ENCODE measurements at regions not wholly inside any gene's neighbourhood (a gene's known extent, or its start where the extent isn't known, plus 50 kb on each side); places are given as distances from the start of the nearest gene placed in this dataset.
A peak's percentile ranks its signal among the peaks of the same experiment; 100 is the strongest.

DNA sequence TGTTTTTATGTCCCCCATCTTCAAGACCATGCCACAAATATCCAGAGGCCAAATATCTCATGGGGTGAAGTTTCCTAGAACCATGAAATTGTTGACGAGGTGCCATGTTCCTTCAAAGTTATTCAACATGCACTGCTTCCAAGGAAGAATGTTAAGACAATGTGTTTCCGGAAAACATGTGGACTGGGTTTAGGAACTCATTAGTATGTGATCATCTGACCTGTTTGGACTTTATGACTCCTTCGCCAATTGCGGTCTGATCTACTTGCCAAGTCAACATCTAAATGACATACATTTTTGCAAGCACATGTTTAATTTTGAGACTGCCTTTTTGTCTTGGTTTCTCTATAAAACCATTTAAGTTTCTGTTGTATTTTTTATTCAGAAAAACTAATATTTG lies 234.8 kb downstream of the MAF start:
- DNase-seq, result no peak

DNA sequence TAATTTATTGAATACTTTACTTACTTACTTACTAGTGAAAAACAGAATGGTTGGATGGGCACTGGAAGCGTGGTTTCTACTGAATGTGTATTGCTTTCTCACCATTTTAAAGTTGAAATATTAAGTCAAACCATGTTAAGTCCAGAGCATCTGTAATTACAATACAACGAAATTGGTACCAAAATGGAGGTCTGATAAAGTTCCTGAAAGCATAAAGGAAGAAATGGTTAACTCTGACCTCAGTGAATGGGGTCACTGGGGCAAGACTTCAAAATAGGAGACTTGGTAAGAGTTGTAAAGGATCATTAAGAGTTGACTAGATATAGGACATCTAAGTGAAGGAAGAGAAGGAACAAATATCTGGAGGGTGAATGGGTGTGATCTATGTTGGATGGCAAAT lies 237.1 kb downstream of the MAF start:
- DNase-seq, result no peak

DNA sequence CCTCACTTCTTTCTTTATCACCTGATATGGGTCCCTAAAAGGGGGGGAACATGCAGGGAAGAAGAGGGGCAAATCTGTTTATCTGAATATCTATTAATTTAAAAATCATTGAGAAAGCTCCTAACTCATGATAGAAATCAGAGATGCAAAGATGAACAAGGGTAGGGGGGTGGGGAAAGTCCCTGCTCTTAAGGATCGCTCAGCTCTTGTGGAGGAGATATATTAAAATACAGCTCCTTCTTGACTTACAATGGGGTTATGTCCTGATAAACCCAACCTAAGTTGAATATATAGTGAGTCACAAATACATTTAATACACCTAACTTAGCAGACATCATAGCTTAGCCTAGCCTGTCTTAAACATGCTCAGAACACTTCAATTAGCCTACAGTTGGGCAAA lies 237.5 kb downstream of the MAF start:
- no peak for DNase-seq

DNA sequence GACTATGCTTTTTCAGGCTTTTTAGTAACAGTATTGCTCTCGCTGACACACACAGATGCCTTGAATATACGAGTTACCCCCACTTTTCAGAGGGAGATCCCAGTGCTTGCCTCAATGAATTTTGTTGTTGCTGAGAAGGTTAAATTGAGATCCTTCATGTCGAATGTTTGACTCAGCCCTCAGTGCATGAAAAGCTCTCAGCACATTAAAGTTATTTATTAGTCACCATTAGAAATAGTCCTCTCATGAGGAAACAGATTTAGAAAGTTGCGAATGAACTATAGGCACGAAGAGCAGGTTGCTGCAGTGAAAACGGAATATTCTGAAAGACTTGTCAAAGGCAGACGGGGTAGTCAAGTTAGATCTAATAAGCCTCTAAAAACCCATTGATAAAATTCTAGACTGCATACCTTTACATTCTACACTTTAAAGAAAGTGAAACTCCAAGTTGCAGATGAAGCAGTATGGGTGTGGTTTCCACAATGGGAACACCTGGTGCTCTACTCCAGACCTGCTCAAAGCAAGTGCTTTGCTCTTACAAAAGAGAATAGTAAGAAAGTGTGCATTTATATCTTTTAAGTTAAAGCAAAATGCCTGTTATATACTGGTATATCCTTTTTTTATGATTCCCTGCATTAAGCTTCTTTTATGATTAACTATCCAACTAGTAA lies 238.1 kb downstream of the MAF start:
- DNase-seq, result peak; percentile 28

DNA sequence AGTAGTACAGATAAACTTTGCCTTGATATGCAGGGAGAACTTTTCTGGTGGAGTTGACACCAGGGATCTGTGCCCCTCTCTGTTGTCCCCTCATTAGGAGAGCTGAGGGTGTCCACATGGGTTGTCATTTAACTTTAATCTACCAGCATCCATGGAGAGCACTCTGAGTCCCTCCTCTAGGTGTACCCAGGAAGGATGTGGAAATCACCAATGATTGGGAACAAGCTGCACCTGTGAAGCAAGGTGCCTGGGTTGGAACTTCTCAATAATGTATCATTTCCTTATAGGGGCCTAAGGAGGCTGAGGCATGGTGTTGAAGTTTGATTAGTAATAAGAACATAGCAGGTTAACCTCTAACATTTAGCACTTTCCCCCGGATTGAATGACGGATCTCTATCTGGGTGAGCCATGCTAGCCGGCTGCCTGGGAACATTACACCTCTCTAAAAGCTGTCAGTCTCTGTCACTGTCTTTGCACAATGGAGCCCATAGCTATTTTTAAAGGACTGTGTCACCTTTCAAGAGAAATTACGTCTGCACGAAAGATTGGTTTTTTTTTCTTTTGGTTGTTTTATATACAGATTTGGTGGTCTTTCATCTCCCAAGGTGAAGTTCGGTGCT lies 239.3 kb downstream of the MAF start:
- no peak for DNase-seq

DNA sequence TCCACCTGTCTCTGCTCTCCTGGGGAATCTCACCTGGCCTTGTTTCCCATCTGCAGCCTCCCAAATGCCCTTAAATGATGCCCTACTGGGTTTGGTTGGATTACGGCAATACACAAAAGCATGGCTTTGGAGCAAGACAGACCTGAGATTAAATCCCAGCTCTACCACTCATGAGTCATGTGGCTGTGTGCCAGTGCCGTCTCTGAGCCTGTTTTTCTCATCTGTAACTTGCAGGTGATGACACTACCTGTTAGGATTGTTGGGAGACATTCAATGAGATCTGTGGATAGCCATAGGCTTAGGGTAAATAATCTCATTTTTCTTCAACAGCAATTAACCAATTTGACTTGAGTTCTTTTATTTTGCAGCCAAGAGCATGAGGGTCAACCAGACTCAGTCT lies 240.3 kb downstream of the MAF start:
- DNase-seq, result no peak

DNA sequence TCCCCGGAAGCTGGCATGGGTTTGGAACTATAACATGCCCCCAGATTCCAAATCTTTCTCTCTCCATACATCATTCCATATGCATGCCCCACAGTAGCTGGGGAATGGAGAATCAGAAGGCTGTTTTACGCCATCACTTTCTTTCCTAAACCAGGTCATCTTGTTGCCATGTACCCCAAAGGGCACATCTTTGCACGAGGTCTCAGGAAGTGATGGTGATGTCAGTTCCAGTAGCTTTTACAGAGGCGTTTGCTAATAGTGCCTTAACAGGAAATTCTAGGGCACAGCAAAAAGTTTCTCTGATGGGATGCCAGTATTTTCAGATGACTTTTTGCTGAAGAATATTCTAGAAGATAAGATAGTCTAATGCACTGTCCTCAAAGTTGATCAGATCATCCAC lies 241.5 kb downstream of the MAF start:
- DNase-seq, result no peak

DNA sequence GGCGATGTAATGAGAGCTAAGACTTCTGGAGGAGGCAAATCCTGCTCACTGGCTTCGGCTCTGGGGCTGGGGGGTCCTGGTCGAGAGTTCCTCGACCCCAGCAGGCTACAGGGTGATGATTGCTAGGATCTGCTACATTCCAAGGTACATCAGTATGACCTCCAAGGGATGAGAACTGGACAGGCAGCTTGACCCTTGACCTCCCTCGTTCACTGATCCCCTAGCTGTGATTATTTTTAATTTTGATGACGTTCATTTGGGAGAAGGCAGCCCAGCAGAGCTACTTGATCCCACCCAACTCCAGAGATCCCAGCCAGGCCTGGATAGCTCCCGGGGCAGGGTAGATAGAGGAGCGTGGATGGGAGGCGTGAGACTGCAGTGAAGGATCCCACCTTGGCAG lies 242.3 kb downstream of the MAF start:
- no peak for DNase-seq

DNA sequence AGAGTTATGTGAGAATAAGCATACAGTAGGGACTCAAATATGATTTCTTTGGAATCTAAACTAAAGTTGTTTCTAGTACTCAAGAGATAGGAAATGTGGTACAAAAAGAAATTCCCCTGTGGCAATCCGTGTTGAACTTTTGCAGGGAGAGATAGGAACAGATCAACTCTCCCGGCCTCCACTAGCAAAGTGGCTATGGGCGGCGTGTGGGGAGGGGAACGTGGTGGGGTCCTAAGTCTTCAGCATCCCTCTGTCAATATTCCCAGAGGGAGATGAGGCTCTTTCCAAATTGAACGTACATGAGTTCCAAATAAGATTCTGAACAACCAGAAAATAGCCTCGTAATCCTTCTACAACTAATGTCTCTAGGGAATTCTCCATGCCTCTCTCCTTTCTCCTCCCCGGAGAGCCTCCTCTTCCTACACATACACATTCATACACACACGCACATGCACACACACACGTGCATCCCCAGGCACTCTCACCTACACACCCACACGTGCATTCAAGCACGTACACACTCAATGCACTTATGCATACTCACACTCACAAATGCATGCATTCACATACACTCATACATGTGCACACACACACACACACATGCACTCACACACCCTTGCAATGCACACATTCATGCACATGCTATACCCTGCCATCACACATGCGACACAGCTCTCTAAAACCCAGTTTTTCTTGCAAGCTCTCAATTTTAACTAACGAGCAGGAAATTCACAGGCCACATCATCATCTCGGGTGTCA lies 244.8 kb downstream of the MAF start:
- no peak for DNase-seq

DNA sequence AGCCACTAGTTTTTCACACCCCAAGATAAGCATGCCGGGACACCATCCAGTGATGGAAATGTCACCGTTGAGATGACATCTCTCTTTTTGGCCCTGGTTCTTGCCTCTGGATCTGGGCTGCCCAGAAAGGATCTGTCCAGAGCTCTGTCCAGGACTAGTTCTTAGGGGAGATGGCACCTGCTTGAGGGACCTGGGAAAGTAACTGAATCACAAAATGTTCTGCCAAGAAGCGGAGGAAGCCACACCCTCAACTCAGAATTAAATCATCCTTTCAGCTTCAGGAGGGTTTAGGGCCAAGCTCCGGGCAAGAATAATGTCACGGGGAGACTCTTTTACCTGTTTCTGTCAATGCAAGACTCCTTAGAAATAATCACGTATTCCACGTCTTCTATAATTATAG lies 248.6 kb downstream of the MAF start:
- no peak for DNase-seq

DNA sequence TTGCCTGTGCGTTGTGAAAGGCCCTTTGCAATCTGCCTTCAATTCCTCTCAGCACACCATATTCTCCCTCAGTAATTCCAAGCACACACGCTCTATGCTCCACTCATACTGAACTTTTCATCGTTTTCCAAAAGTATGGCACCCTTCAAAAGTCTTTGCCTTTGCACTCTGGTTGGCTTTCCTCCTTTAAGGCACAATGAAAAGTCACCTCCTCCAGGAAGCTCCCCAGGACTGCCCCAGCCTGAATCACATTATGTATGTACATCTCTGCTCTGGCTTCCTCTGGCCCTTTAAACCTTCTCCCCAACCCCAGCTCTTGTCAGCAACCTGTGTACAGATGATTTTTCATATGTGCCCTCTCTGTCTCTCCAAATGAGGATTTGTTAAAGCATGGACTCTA lies 250.7 kb downstream of the MAF start:
- DNase-seq, result no peak

DNA sequence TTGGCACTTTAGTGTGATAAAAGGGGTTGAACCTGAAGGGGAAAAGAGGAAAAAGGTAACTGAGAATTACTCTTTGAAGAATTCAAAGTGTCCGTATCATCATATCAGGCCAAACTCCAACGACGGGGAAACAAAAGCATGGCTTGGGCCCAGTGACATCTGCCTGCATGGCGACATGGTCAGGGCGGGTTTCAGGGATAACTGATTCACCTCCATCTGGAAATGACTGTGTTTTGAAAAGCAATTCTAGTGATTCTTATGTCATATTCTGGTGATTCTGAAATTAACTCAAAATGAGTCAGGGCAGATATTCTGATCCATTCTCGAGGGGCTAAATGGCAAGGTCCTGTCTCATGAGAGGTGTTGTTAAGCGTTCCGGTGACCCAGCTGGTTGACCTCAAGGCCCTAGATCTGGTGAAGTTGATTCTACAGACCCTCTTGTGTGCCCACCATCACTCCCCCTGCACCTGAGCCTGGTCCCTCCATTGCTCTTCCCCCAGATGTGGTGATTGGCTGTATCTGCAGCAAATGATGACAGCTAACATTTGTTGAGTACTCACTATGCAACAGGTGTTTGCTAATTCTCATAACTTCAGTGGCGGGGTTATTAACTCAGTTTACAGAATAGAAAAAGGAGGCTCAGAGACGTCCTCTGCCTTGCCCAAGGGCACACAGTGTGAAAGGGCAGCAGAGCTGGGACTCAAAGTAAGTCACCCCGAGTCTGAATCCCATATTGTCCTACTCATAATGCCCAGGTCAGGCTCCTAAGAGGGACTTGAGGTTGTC lies 251.8 kb downstream of the MAF start:
- DNase-seq, result no peak

DNA sequence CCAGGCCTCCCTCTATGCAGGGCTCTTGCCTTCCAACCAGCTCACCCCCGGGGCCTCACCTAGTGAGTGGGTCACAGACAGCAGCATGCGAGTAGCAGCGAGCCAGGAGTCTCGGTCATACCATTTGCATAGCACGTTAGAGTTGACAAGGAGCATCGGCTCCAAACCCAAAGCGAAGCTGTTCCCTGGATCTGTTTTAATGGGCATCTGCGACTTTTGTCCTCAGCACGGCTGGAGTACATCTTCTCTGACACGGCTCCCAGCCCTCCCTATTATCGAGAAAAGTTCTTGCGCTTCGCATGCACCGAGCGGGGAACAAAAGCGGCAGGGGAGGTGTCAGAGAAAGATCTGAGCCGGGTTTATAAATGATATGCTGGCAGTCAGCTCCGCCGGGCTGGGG lies 253.3 kb downstream of the MAF start:
- no peak for DNase-seq

DNA sequence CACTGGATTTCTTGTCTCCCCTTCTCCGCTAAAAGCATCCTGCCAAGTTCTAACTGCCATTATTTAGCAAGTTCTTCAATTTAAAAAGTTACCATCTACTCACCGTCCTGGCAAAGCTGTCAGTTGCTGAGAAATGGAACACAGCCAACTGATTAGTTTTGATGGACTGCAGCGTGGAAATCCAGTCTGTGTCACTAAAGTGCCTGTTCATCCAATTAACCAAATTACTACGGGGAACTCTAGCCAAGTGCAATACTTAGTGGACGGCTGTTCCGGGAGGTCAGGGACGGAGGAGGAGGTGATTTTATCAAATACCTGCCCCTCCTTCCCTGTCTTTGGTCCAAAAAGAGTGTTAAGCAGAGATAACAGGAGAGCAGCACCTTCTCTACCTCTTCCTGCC lies 260.7 kb downstream of the MAF start:
- DNase-seq, result no peak

DNA sequence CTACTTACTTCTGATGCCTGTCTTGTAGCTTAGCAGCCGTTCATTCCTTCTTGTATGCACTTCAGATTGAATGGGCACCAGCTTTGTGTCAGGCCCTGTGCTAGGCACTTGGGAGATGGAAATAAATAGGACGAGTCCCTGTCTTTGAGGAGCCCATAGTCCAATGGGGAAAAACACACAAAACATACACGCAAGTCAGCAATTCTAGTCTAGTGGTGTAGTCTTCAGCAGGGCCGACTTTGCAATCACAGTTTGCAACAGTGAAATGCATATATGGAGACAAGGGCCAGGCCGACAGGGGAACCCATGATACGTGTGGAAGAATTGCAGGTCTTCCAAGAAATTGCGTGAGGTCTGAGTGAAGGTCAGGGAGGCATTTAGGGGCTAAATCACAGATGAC lies 262.6 kb downstream of the MAF start:
- DNase-seq, result no peak

DNA sequence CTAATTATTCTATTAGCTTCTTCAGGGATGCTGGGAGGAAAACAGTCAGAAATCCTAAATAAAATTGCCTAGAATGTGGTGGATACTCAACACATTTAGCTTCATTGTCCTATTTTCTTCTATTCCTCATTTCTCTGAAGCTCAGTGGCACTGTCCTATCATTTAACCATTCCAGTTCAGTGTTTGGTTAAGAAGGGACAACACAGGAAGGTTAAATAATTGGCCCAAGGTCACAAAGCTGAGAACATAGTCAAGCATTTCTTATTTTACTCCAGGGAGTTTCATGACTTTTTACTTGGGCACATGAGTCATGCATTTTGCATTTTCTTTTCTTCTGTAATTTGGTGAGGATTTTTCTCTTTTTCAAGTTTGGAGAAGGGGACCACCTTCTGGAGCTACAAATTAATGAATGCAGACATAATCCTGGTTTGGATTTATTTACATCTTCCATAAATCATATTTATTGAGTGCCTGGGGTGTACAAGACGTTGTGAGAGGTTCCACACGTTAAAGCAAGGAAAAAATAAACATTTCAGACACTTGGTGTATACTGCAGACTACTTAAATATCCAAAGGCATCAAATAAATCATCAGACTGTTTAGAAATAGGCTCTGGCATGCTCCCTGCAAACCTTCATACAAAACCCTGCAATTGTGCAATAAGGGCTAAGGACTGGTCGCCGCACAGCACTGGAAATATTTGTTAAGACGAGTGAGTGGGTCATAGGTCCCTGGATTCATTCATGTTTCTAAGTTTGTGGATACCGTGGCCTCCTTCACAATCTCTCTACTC lies 263.9 kb downstream of the MAF start:
- no peak for DNase-seq

DNA sequence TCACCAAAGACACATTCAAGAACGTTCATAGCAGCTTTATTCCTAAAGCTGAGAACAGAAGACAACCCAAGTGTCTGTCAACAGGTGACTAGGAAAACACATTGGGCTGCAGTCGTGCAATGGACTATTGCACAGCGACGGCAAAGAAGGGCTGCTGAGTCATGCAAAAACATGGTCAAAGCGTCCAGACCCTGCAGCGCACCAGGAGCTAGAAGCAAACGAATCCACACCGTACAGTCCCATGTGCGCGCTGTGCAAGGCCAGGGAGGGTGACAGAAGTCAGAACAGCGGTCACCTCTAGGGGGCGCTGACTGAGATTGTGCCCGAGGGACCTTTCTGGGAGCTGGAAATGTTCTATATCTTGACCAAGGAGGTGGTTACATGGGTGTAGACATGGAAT lies 266.4 kb downstream of the MAF start:
- DNase-seq, result no peak

DNA sequence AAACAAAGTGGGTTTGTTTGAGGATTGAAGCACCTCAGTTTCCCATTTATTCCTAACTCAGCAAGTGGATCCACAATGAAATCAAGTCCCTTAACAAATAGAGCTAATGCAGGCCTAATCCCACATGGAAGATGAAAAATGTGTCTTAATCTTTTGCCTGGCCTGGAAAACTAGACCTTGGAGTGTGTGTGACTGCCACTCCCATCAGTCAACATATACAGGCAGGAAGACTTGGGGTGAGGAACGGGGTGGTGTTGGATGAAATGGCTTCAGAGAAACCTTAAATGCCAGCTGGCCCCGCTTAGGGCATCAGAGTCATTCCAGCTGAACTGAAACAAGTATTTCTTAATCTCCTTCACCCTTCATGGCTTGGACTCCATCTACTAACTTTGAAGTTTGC lies 269.5 kb downstream of the MAF start:
- no peak for DNase-seq

DNA sequence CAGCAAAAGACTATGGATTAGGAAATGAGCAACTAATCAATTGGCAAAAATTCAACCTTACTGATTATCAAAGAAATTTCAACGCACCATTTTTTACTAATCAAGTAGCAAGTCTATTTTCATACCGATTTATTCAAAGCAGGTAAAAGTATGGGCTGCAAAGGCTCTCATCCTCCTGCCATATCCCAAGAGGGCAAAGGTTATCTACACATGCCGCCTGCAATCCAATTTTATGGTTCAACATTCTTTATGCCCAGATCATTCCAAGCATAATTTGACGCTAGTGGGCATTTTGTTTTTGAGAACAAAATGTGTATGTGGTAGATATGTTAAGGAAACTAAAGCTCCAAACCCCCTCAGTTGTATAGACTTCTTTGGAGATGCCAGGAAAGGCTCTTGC lies 270.6 kb downstream of the MAF start:
- DNase-seq, result no peak

DNA sequence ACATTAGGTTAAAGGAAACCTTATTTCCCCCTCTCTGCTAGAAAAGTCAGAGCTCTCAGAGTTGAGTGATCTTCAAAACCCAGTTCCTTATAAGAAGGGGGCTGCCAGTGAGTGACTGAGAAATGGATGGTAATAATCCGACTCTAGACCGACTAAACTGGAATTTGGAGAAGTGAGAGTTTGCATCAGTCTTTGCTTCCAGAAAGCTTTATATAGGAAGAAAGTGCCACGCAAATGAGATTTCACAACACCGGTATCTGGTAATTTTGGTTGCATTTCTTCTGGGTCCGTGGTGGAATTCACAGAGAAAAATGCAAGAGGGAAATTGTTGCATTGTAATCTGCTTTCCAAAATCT lies 271.4 kb downstream of the MAF start:
- no peak for DNase-seq

DNA sequence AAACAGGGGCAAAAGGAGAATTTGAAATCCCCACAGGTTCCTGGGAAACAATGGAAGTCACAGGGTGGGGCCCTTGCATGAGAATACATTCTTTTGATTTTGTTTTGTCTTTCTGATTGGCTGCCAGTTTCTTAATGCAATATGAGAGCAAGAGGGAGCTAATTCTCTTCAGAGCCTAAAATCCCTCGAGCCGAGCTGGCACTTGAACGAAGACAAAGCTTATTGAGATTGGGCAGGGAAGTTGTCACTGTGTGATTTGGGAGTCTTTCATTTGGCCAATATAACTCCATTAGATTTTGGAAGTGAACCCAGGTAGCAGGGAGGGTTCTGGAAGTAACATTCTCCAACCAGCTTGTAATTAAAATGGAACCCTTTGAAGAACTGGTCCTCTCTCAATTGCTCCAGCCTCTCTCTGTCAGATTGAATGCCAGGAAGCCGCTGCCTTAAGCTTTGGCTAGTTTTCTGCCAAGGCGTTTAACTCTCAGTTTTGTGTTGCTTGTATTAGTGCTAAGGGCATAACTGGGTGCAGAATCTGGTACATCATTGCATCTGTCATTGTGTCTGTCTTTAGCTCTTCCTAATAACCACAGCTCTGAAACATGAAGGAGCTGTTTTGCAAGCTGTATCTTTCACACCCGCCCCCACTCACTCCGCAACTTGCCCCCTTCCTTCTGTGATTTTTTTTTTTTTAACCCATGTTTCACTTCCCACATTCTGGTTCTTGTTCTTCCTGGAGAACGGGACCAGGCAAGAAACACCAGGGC lies 272.0 kb downstream of the MAF start:
- DNase-seq, result no peak

DNA sequence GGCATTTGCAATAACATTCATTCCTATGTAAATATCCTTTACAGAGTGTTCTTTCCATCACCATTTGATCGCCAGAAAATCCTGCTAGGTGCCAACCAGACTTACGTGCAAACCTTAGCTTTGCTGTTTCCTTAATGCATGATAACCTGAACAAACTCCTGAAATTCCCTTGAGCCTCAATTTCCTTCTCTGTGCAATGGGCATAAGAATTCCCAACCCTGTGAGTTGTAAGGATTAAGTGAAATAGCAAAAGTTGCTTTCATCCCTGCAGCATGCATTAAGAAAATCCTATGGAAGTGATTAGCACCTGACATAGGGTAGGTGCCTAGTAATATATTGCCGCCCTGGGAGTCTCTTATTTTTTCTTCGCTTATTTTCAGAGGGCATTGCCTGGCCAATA lies 272.7 kb downstream of the MAF start:
- DNase-seq, result no peak
